ENCODE measurements at regions not wholly inside any gene's neighbourhood (a gene's known extent, or its start where the extent isn't known, plus 50 kb on each side); places are given as distances from the start of the nearest gene placed in this dataset.

- no peak for TF ChIP-seq POLR2AphosphoS5 (IDR thresholded peaks at IDR 0.05; ENCODE audit: low read depth, low read length)
- TF ChIP-seq POLR2A (IDR thresholded peaks at IDR 0.05; ENCODE audit: low read depth, low read length): no peak
- no peak for TF ChIP-seq TAF1 (IDR thresholded peaks at IDR 0.05; ENCODE audit: borderline replicate concordance, low read depth, low read length)
Measured at GRCh38 chr12:19706936-19707335, 267.6 kb downstream of the AEBP2 start.

All from GM12892 (cell line).